ENCODE measurements at regions not wholly inside any gene's neighbourhood (a gene's known extent, or its start where the extent isn't known, plus 50 kb on each side); places are given as distances from the start of the nearest gene placed in this dataset.

DNA sequence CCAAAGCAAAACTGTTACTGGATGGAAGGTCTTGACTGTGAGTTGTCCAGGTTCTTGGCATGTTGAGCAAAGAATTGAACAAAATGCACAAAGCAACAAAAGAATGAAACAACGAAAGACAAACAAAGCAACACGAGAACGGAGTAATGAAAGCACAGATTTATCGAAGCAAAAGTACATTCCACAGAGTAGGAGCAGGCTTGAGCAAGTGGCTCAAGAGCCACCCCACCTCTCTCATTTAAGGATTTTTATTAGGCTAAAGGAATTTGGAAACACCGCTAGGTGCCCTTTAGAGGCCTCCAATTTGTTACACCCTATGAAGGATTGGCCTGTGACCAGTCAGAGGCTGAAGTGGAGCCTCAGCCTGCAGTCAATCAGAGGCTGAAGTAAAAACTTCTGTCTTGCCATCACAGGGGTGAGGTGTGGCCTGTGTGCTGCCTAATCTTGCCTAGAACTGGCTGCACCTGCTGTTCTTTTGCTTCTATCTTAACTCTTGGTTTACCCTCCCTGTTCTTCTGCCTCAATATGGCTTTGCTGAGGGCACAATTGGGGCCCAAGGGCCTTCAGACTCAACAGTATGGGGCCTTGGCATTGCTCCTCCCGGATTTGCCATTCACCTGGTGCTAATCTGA, 59.4 kb upstream of the FTH1 start:
- no peak for DNase-seq

DNA sequence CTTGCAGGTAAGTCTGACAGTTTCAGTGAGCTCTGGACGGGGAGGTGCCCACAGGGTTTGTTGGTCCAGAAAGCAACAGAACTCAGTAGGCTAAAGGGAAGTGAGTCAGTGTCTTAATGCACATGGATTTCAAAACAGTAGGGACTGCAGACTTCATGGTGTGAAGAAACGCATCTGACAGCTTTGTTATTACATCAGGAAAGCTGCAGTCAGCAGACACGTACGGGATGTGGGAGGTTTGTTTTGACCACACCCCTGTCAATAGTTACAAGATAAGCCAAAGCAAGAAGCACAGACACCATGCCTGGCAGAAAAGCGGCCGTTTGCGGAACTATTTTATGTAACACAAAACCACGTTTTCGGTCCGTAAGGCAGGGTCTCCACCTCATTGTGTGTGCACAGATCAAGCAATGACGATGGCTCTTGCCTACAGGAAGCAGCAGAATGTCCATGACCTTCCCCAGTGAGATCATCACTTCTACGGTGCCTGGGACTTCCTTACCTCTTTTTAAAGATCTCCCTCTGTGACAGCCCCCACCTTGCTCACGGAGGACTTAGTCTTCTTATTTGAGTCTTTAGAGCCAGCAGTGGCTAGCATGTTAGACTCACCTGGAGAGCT, 58.2 kb upstream of the FTH1 start:
- DNase-seq = peak; percentile 64

DNA sequence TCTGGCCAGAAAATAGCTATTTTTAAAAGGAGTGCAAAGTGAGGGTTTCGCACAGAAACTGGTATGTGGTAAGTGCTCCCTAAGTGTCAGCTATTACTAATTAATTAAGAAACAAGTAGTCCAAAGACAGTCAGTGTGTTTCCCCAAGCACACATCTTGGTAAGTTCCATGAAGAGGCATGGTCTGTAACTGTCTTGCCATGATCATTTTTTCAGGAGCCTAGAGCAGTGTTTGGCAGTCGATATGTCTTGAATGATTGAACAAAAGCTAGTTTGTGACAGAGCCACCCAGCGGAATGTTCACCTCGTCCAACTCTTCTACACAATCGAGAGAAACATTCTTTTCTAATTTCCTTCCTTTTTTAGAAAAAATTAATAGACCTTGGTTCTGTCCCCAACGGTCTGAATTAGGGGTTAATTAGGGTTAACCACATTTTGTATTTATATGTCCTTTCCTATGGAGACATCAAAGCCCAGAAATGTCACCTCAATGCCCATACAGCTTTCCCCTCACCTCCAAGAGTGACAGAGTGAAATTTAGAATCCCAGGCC, 57.6 kb upstream of the FTH1 start:
- no peak for DNase-seq

DNA sequence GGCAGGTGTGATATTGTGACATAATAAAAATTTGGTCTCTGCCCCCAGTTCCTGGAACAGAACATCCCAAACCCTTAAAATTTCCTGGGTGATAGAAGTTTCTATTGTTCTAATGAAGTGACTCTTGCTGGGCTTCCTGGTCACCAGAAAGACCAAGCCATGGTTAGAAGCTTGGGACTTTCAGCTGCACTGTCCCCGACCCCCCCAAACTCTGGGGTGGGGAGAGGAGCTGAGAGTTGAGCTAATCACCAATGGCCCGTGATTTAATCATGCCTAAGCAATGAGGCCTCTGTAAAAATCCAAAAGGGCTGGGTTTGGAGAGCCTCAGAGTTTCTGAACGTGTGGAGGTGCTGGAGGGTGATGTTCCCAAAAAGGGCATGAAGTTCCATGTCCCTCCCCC, 54.8 kb upstream of the FTH1 start:
- DNase-seq = no peak

DNA sequence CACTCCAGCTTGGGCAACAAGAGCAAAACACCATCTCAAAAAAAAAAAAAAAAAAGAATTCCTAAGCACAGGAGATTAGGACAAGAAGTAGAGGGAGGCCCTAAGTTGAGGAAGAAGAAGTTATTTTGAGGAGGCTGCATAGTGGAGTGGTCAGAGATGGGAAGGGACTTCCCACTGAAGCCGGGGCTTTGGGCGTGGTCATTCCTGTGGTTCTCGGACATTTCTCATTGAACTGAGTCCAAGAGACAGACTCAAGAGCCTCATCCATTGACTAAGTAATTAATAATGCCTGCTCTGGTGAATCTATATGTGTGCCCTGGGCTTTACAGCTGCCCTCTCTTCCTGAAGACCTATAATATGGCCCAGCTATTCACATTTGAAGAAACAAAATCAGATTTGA, 53.2 kb upstream of the FTH1 start:
- no peak for DNase-seq

DNA sequence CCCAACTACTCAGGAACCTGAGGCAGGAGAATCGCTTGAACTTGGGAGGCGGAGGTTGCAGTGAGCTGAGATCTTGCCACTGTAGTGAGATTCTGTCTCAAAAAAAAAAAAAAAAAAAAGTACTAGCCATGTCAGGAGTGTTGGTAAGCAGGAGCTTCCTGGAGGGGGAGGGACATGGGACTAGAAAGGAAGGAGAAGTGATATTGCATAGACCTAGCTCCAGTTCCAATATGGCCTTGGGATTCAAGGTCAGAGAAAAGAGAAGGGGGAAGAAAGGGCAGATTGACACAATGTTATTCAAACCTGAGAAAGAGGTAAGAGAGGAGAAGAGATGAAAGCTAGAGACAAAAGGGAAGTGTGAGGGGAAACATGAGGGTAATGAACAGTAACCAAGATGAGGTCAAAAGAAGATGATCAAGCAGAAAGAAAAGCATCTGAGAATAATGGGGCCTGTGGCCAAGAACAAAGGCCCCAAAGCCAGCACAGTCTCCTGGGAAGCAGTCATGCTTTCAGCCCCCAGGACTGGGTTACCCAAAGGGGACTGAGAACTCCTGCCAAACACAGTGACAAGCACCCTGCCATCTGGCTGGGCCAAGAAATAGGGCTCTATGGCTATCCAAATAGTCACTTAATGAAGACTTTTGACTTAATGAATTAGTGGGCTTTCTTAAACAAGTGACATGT, 51.7 kb upstream of the FTH1 start:
- no peak for DNase-seq

DNA sequence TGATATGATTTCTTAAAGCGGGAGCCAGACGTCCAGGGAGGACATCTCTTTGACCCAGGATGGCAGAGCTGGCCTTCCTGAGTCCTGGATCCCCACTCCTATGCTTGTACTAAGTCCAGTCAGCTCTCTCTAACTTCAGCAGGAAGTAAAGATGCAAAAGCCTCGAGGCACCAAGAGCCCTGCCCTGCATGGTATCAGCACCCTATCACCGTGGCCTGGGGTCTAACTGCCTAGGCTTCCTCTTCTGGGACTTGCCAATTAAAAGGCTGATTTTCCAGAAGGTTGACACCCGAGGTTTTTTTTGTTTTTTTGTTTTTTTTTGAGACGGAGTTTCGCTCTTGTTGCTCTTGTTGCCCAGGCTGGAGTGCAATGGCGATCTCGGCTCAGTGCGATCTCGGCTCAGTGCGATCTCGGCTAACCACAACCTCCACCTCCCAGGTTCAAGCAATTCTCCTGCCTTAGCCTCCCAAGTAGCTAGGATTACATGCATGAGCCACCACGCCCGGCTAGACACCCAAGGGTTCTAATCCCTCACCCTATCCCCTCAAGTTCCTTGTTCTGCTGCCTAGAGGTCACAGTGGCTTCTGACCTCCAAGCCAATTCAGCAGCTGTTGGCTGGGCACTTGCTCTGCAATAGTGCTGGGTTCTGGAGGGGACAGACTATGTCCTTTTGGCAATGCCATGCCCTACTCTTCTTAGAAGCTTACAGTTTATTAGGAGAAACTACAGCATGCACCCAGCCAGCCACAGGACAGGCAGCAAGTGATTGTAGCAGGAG, 50.6 kb upstream of the FTH1 start:
- no peak for DNase-seq
